ELF-1 (cell line): ENCODE measurements at regions not wholly inside any gene's neighbourhood (a gene's known extent, or its start where the extent isn't known, plus 50 kb on each side); places are given as distances from the start of the nearest gene placed in this dataset.
"Not testable (repeated sequence)": the region's sequence is repeated elsewhere in the genome, so short reads cannot be mapped to it uniquely, and the experiment has no call there.

ENCODE experiments used
- DNase-seq: peaks from one replicate; pipeline ENCODE4 v3.0.0-alpha.2; 2016; ENCODE audit warnings: low read depth, low spot score

- DNase-seq: no peak
Observed at GRCh38 chr5:90338712-90339372, 70.7 kb downstream of the CETN3 start.

GRCh38 chr5:90337449-90338052 lies 72.0 kb downstream of the CETN3 start:
- DNase-seq: no peak

GRCh38 chr5:90336752-90337151 lies 72.8 kb downstream of the CETN3 start:
- DNase-seq: no peak

GRCh38 chr5:90334741-90335140 lies 74.8 kb downstream of the CETN3 start:
- no peak for DNase-seq

- DNase-seq: no peak
Observed at GRCh38 chr5:90329911-90330310, 79.6 kb downstream of the CETN3 start.

GRCh38 chr5:90326995-90327394 lies 82.6 kb downstream of the CETN3 start:
- DNase-seq: no peak

- no peak for DNase-seq
Observed at GRCh38 chr5:90325093-90325492, 84.5 kb downstream of the CETN3 start.

- DNase-seq: not testable (repeated sequence)
Observed at GRCh38 chr5:90320348-90320747, 89.2 kb downstream of the CETN3 start.

- DNase-seq: no peak
Observed at GRCh38 chr5:90312027-90312426, 97.5 kb downstream of the CETN3 start.

- DNase-seq: no peak
Observed at GRCh38 chr5:90311401-90311800, 98.2 kb downstream of the CETN3 start.

GRCh38 chr5:90308787-90309585 lies 100.6 kb downstream of the CETN3 start:
- DNase-seq: no peak

GRCh38 chr5:90307782-90308181 lies 101.8 kb downstream of the CETN3 start:
- DNase-seq: no peak

- DNase-seq: no peak
Observed at GRCh38 chr5:90307322-90307721, 102.2 kb downstream of the CETN3 start.

- no peak for DNase-seq
Observed at GRCh38 chr5:90306613-90307012, 102.9 kb downstream of the CETN3 start.

- DNase-seq: no peak
Observed at GRCh38 chr5:90305041-90305720, 104.4 kb downstream of the CETN3 start.

GRCh38 chr5:90301248-90301647 lies 108.3 kb downstream of the CETN3 start:
- DNase-seq: no peak

- no peak for DNase-seq
Observed at GRCh38 chr5:90297045-90297764, 112.4 kb downstream of the CETN3 start.

GRCh38 chr5:90294604-90295003 lies 115.0 kb downstream of the CETN3 start:
- DNase-seq: peak; percentile 17

- peak; percentile 75 for DNase-seq
Observed at GRCh38 chr5:90293931-90294330, 115.6 kb downstream of the CETN3 start.

GRCh38 chr5:90290648-90291047 lies 118.9 kb downstream of the CETN3 start:
- no peak for DNase-seq

- DNase-seq: peak; percentile 19
Observed at GRCh38 chr5:90289837-90290236, 119.7 kb downstream of the CETN3 start.

GRCh38 chr5:90287036-90287435 lies 122.5 kb downstream of the CETN3 start:
- no peak for DNase-seq
